ENCODE measurements at regions not wholly inside any gene's neighbourhood (a gene's known extent, or its start where the extent isn't known, plus 50 kb on each side); places are given as distances from the start of the nearest gene placed in this dataset.
A peak's percentile ranks its signal among the peaks of the same experiment; 100 is the strongest.
"Not testable (repeated sequence)": the region's sequence is repeated elsewhere in the genome, so short reads cannot be mapped to it uniquely, and the experiment has no call there.

- no peak overlapping the region for H3K27ac Mint-ChIP-seq
- peaks cover 13 to 43% of the 10 kb centered on the region in 2 donors for H3K4me1 Mint-ChIP-seq
- peaks cover 0 to 14% (median 0%) of the 10 kb centered on the region in 3 donors for H3K36me3 Mint-ChIP-seq
- DNase-seq = no peak
- H3K9me3 Mint-ChIP-seq = no peaks in the 10 kb centered on the region
- H3K4me3 Mint-ChIP-seq = no peak overlapping the region
- peaks cover 0 to 4% (median 0%) of the 10 kb centered on the region in 3 donors for H3K27me3 Mint-ChIP-seq (ENCODE audit: low read depth in 3 of 3)
These were observed 80.8 kb upstream of the GNAQ start for GRCh38 chr9:78112406-78112805.

DNA sequence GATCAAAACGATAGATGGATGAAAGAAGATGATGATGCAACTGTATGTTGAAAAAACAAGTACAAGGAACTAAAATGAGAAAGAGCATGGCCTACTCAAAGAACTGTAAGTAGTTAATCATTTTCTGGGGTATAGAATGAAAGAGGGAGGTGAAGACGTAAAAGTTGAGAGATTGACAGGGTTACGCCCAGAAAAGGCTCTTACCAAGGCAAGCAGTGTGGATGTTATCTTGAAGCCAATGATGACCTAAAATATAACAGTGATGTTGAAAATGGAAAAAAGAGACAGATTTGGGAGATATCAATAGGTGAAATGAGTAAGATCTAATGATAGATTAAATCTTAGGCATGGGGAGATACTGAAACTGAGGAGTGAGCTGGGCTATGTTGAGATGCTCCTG, 80.4 kb upstream of the GNAQ start:
- Mint-ChIP-seq H3K4me1 (peaks cover 17 to 47% of the 10 kb centered on the region in 2 donors), H3K4me3 (no peak overlapping the region)

GRCh38 chr9:78109075-78109474, 77.5 kb upstream of the GNAQ start:
- peaks cover 0 to 4% (median 0%) of the 10 kb centered on the region in 3 donors for H3K27me3 Mint-ChIP-seq (ENCODE audit: low read depth in 3 of 3)

More for the DNA sequence above, 80.4 kb upstream of the GNAQ start:
- Mint-ChIP-seq H3K36me3 (peaks cover 2 to 16% (median 2%) of the 10 kb centered on the region in 3 donors), H3K27ac (no peak overlapping the region), H3K9me3 (peaks cover 0 to 2% (median 0%) of the 10 kb centered on the region in 6 donors), H3K27me3 (ENCODE audit: low read depth in 3 of 3) (peaks cover 0 to 4% (median 0%) of the 10 kb centered on the region in 3 donors)
- no peak for DNase-seq

GRCh38 chr9:78106586-78106985, 75.0 kb upstream of the GNAQ start:
- peak in 2 of 3 donors; percentile 12 to 31 for DNase-seq
- Mint-ChIP-seq H3K27ac (peak overlapping the region in 2 of 6 donors; percentile 37 to 66), H3K4me1 (peaks cover 59 to 65% of the 10 kb centered on the region in 2 donors), H3K36me3 (peaks cover 3 to 14% (median 3%) of the 10 kb centered on the region in 3 donors), H3K4me3 (peak overlapping the region in 2 of 5 donors; percentile 16 to 71)
- H3K27me3 Mint-ChIP-seq (ENCODE audit: low read depth in 3 of 3); H3K9me3 Mint-ChIP-seq: not testable (repeated sequence)

More at GRCh38 chr9:78109075-78109474, 77.5 kb upstream of the GNAQ start:
- Mint-ChIP-seq H3K4me3 (no peak overlapping the region), H3K4me1 (peaks cover 47 to 64% of the 10 kb centered on the region in 2 donors), H3K27ac (no peak overlapping the region), H3K36me3 (peaks cover 3 to 17% (median 3%) of the 10 kb centered on the region in 3 donors), H3K9me3 (peaks cover 0 to 2% (median 0%) of the 10 kb centered on the region in 6 donors)
- no peak for DNase-seq

- peaks cover 0 to 4% (median 2%) of the 10 kb centered on the region in 3 donors for H3K27me3 Mint-ChIP-seq (ENCODE audit: low read depth in 3 of 3)
- peak; percentile 28 to 67 (median 54) for DNase-seq
- H3K9me3 Mint-ChIP-seq = peaks cover 0 to 2% (median 0%) of the 10 kb centered on the region in 6 donors
- peaks cover 72 to 81% of the 10 kb centered on the region in 2 donors for H3K4me1 Mint-ChIP-seq
- H3K36me3 Mint-ChIP-seq = peaks cover 3 to 9% (median 3%) of the 10 kb centered on the region in 3 donors
- H3K27ac Mint-ChIP-seq = peak overlapping the region; percentile 9 to 91 (median 68)
- peak overlapping the region; percentile 54 to 73 (median 70) for H3K4me3 Mint-ChIP-seq
These were observed 72.4 kb upstream of the GNAQ start for GRCh38 chr9:78103971-78104433.

DNA sequence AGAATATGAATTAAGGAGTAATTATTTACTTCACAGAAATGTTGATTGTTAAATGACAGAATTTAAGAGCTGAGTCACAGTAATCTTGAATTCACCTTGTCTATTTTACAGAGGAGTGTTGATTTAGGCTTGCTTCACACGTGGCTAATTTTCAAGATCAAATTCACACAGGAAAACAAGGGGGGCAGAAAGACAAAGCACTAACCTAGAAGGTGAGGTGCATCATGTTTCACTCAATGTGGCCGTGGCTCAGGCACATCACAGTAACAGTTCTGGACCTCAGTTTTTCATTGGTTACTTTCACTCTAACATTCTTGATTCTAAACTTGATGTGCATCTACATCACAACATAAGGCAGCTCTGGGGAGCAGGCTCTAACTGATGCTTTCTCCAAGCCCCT, 69.6 kb upstream of the GNAQ start:
- peak in 2 of 3 donors; percentile 57 to 63 for DNase-seq
- peak overlapping the region in 4 of 5 donors; percentile 6 to 48 (median 20) for H3K4me3 Mint-ChIP-seq
- H3K4me1 Mint-ChIP-seq = peaks cover 58 to 65% of the 10 kb centered on the region in 2 donors
- peak overlapping the region; percentile 2 to 82 (median 52) for H3K27ac Mint-ChIP-seq
- H3K9me3 Mint-ChIP-seq = no peaks in the 10 kb centered on the region
- no peaks in the 10 kb centered on the region for H3K36me3 Mint-ChIP-seq
- peaks cover 0 to 2% (median under 1%) of the 10 kb centered on the region in 3 donors for H3K27me3 Mint-ChIP-seq (ENCODE audit: low read depth in 3 of 3)

DNA sequence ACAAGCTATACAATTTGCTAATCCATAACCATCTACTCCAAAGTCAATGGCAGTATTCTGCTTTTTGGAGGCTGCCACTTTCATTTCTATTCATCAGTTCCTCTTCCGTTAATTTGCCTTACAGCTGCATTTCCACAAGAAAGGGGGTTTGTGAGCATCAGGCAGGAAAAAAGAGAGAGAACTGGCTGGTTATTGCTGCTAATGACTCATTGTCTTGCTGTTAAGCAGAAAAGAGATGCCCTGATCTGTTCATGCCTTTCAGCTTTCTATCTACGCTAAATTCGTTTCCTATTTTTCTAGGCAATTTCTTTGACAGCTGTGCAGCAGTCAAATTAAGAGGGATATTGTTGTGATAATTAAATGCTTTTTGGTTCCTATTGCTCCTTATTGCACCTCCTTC, 65.9 kb upstream of the GNAQ start:
- peaks cover 0 to 4% (median 0%) of the 10 kb centered on the region in 3 donors for H3K27me3 Mint-ChIP-seq (ENCODE audit: low read depth in 3 of 3)
- no peaks in the 10 kb centered on the region for H3K9me3 Mint-ChIP-seq
- H3K4me1 Mint-ChIP-seq = peaks cover 21 to 28% of the 10 kb centered on the region in 2 donors
- H3K27ac Mint-ChIP-seq = no peak overlapping the region
- no peak for DNase-seq
- no peak overlapping the region for H3K4me3 Mint-ChIP-seq
- H3K36me3 Mint-ChIP-seq = no peaks in the 10 kb centered on the region

DNA sequence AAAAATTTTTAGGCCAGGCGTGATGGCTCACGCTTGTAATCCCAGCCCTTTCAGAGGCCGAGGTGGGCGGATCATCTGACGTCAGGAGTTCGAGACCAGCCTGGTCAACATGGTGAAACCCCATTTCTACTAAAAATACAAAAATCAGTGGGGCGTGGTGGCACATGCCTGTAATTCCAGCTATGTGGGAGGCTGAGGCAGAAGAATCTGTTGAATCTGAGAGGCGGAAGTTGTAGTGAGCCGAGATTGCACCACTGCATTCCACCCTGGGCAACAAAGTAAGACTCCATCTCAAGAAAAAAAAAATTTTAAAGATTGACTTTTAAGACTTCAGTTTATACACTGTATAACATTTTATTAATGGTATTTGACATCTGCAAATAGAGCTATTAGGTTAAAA, 60.1 kb upstream of the GNAQ start:
- DNase-seq = no peak
- H3K4me1 Mint-ChIP-seq = peaks cover 0 to 11% of the 10 kb centered on the region in 2 donors
- H3K27me3 Mint-ChIP-seq (ENCODE audit: low read depth in 3 of 3) = peaks cover 0 to 4% (median 0%) of the 10 kb centered on the region in 3 donors
- H3K27ac Mint-ChIP-seq = no peak overlapping the region
- no peak overlapping the region for H3K4me3 Mint-ChIP-seq
- no peaks in the 10 kb centered on the region for H3K36me3 Mint-ChIP-seq
- no peaks in the 10 kb centered on the region for H3K9me3 Mint-ChIP-seq

DNA sequence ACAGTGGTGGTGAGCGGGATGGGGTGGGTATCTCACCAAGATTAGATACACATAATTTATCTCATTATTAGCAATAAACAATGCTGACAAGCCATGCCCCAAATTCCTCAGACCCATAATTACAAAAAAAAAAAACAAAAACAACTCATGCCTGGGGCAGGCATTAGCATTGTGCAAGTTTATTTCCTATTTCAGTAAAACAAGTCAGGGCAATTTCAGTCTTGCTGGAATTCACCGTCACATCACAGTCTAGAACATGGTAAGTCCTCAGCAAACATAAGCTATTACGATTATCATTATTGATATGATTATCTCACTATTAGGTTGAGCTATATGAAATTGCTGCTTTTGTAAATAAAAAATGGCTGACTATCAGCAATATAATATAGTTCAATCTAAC, 57.5 kb upstream of the GNAQ start:
- no peak for DNase-seq
- no peak overlapping the region for H3K27ac Mint-ChIP-seq
- H3K9me3 Mint-ChIP-seq = no peaks in the 10 kb centered on the region
- no peak overlapping the region for H3K4me3 Mint-ChIP-seq
- H3K4me1 Mint-ChIP-seq = peaks cover 0 to 11% of the 10 kb centered on the region in 2 donors
- peaks cover 0 to 3% (median 2%) of the 10 kb centered on the region in 3 donors for H3K27me3 Mint-ChIP-seq (ENCODE audit: low read depth in 3 of 3)
- no peaks in the 10 kb centered on the region for H3K36me3 Mint-ChIP-seq

DNA sequence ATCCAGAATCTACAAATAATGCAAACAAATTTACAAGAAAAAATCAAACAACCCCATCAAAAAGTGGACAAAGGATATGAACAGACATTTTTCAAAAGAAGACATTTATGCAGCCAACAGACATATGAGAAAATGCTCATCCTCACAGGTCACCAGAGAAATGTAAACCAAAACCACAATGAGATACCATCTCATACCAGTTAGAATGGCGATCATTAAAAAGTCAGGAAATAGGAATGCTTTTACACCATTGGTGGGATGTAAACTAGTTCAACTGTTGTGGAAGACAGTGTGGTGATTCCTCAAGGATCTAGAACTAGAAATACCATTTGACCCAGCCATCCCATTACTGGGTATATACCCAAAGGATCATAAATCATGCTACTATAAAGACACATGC, 56.6 kb upstream of the GNAQ start:
- H3K36me3 Mint-ChIP-seq; H3K27me3 Mint-ChIP-seq (ENCODE audit: low read depth in 3 of 3); H3K4me3 Mint-ChIP-seq; H3K9me3 Mint-ChIP-seq; H3K27ac Mint-ChIP-seq; DNase-seq: not testable (repeated sequence)
- H3K4me1 Mint-ChIP-seq = peaks cover 3 to 14% of the 10 kb centered on the region in 2 donors
